Peyer's patch (tissue), 4 donors: ENCODE measurements at regions not wholly inside any gene's neighbourhood (a gene's known extent, or its start where the extent isn't known, plus 50 kb on each side); places are given as distances from the start of the nearest gene placed in this dataset.

Source experiments
- CTCF ChIP-seq, 6 experiments: fragments of 450-650 bp in 4 of 6; fragments of 200-600 bp in 2 of 6; sonication (generic) in 1 of 6; IDR thresholded peaks; one replicate each; pipeline ENCODE4 v1.5.1; 2017 to 2019; ENCODE audit warnings: antibody characterized with exemption in 6 of 6, mild to moderate bottlenecking in 3 of 6, moderate library complexity in 1 of 6
- POLR2A ChIP-seq, 2 donors: fragments of 450-650 bp; IDR thresholded peaks; one replicate each; pipeline ENCODE4 v1.5.1; 2017; ENCODE audit warnings: antibody characterized with exemption in 2 of 2, mild to moderate bottlenecking in 2 of 2, moderate library complexity in 2 of 2

- no peak for TF ChIP-seq CTCF (IDR thresholded peaks at IDR 0.05)
- TF ChIP-seq POLR2A (IDR thresholded peaks at IDR 0.05): no peak
Measured at GRCh38 chr3:177318559-177318958, 121.3 kb upstream of the TBL1XR1 start.
